IMR-90 (cell line): ENCODE measurements at regions not wholly inside any gene's neighbourhood (a gene's known extent, or its start where the extent isn't known, plus 50 kb on each side); places are given as distances from the start of the nearest gene placed in this dataset.

Experiments
- ATAC-seq: fragments of 200-7000 bp; cut with Tn5 transposase; 2 replicates; pipeline ENCODE4 v1.9.1; 2020; ENCODE audit warnings: low read depth, mild to moderate bottlenecking, moderate library complexity
- BruUV-seq: library from RNA; stranded (reverse); fragments of 400-500 nt; replicated peaks from 2 replicates; lab custom pipeline; 2021; lab: Mats Ljungman, UMichigan
- CTCF ChIA-PET: fragments of 300-600 bp; formaldehyde crosslinking; extraction: SDS; loops from one replicate; lab custom pipeline; 2021; ENCODE audit warnings: antibody characterized with exemption; lab: Yijun Ruan, JAX
- POLR2A ChIA-PET: fragments of 300-600 bp; sonication (Branson Sonifier 250); formaldehyde crosslinking; loops from one replicate; lab custom pipeline; 2022; ENCODE audit warnings: antibody characterized with exemption; ENCODE audit not compliant: unreplicated experiment; lab: Charles Lee
- DNase-seq: peaks from one replicate; pipeline ENCODE4 v3.0.0; 2013
- H2AFZ ChIP-seq: replicated peaks from 2 replicates; pipeline ENCODE3; 2013; ENCODE audit warnings: low read length, mild to moderate bottlenecking; ENCODE audit not compliant: poor library complexity
- H2AK5ac ChIP-seq: 2 replicates; pipeline ENCODE4 v1.6.1; 2013; ENCODE audit warnings: low read depth, low read length, inconsistent platforms
- H2AK9ac ChIP-seq: replicated peaks from 2 replicates; pipeline ENCODE3; 2013; ENCODE audit warnings: mild to moderate bottlenecking, low read depth, low read length, moderate library complexity; ENCODE audit not compliant: poor library complexity
- H2BK120ac ChIP-seq: 2 replicates; pipeline ENCODE4 v1.6.1; 2013; ENCODE audit warnings: low read depth, low read length, inconsistent platforms
- H2BK15ac ChIP-seq: 3 replicates; pipeline ENCODE4 v1.6.1; 2013; ENCODE audit warnings: low read depth, low read length, inconsistent platforms
- H2BK20ac ChIP-seq: 2 replicates; pipeline ENCODE4 v1.6.1; 2013; ENCODE audit warnings: low read depth, mild to moderate bottlenecking, inconsistent platforms, low read length, moderate library complexity
- H2BK5ac ChIP-seq: 2 replicates; pipeline ENCODE4 v1.6.1; 2013; ENCODE audit warnings: mild to moderate bottlenecking, low read depth, low read length, inconsistent platforms; ENCODE audit not compliant: poor library complexity, severe bottlenecking
- H3K14ac ChIP-seq: replicated peaks from 2 replicates; pipeline ENCODE4 v1.6.1; 2013; ENCODE audit warnings: low read depth, low read length, inconsistent platforms
- H3K18ac ChIP-seq: 2 replicates; pipeline ENCODE4 v1.6.1; 2013; ENCODE audit warnings: low read depth, low read length, control low read depth
- H3K23ac ChIP-seq: 2 replicates; pipeline ENCODE4 v1.6.1; 2013; ENCODE audit warnings: low read depth, low read length, inconsistent platforms
- H3K27ac ChIP-seq: 2 replicates; pipeline ENCODE4 v1.5.1; 2013; ENCODE audit warnings: mild to moderate bottlenecking, control low read depth, low read length; ENCODE audit not compliant: insufficient read depth
- H3K27me3 ChIP-seq: 2 replicates; pipeline ENCODE4 v1.6.1; 2013; ENCODE audit warnings: low read length; ENCODE audit not compliant: control insufficient read depth, insufficient read depth
- H3K36me3 ChIP-seq: 2 replicates; pipeline ENCODE4 v1.6.1; 2013; ENCODE audit warnings: low read length, mixed read lengths; ENCODE audit not compliant: control insufficient read depth, insufficient read depth
- H3K4ac ChIP-seq: 2 replicates; pipeline ENCODE4 v1.6.1; 2013; ENCODE audit warnings: low read depth, low read length, inconsistent platforms
- H3K4me1 ChIP-seq: 2 replicates; pipeline ENCODE4 v1.6.1; 2013; ENCODE audit warnings: low read length, mixed read lengths; ENCODE audit not compliant: control insufficient read depth, insufficient read depth
- H3K4me2 ChIP-seq: 2 replicates; pipeline ENCODE4 v1.6.1; 2013; ENCODE audit warnings: low read depth, mild to moderate bottlenecking, control low read depth, low read length, moderate library complexity
- H3K4me3 ChIP-seq: 2 replicates; pipeline ENCODE4 v1.5.1; 2013; ENCODE audit warnings: low read depth, mild to moderate bottlenecking, control low read depth, low read length, moderate library complexity; ENCODE audit not compliant: insufficient read depth
- H3K56ac ChIP-seq: 2 replicates; pipeline ENCODE4 v1.6.1; 2013; ENCODE audit warnings: low read length, inconsistent platforms; ENCODE audit not compliant: insufficient read depth; ENCODE audit errors: extremely low read depth
- H3K79me1 ChIP-seq, 2 experiments: 2 replicates each; pipeline ENCODE4 v1.6.1; 2013; ENCODE audit warnings: low read length in 2 of 2, inconsistent platforms in 1 of 2, low read depth in 1 of 2
- H3K9ac ChIP-seq: 2 replicates; pipeline ENCODE4 v1.6.1; 2013; ENCODE audit warnings: low read depth, low read length, control low read depth
- H3K9me1 ChIP-seq: 2 replicates; pipeline ENCODE4 v1.6.1; 2013; ENCODE audit warnings: low read length, inconsistent platforms; ENCODE audit not compliant: insufficient read depth
- H3K9me3 ChIP-seq: 2 replicates; pipeline ENCODE4 v1.6.1; 2013; ENCODE audit warnings: low read length; ENCODE audit not compliant: control insufficient read depth, insufficient read depth
- H4K20me1 ChIP-seq: 2 replicates; pipeline ENCODE4 v1.6.1; 2013; ENCODE audit warnings: low read length, inconsistent platforms; ENCODE audit not compliant: insufficient read depth
- H4K5ac ChIP-seq: 2 replicates; pipeline ENCODE4 v1.6.1; 2013; ENCODE audit warnings: mild to moderate bottlenecking, low read depth, low read length, control low read depth
- H4K8ac ChIP-seq, 2 experiments: 2 replicates each; pipeline ENCODE4 v1.6.1; 2013; ENCODE audit warnings: low read depth in 2 of 2, low read length in 2 of 2, control low read depth in 1 of 2, inconsistent platforms in 1 of 2
- H4K91ac ChIP-seq: 2 replicates; pipeline ENCODE4 v1.6.1; 2013; ENCODE audit warnings: low read depth, low read length, inconsistent platforms; ENCODE audit not compliant: insufficient read depth
- FOS ChIP-seq: fragments of 150-350 bp; IDR thresholded peaks from 2 replicates; pipeline ENCODE4 v1.6.1; 2016; ENCODE audit warnings: low read depth, low read length
- MXI1 ChIP-seq: IDR thresholded peaks from 2 replicates; pipeline ENCODE4 v1.6.1; 2012; ENCODE audit warnings: low read depth, mild to moderate bottlenecking, low read length, moderate library complexity, borderline replicate concordance
- SMC3 ChIP-seq: fragments of 150-350 bp; IDR thresholded peaks from 2 replicates; pipeline ENCODE4 v1.6.1; 2016; ENCODE audit warnings: low read depth, mild to moderate bottlenecking, antibody characterized with exemption, low read length, moderate library complexity
- WGBS, 2 experiments: methylation state at CpG; one replicate each; pipeline versions ENCODE4 v1.1.5 to v1.1.7; 2013; ENCODE audit warnings: missing lambda C conversion rate in 2 of 2; ENCODE audit not compliant: insufficient read length in 1 of 2; ENCODE audit errors: extremely low coverage in 2 of 2; 5-methylcytosine and 5-hydroxymethylcytosine counted together
- dilution Hi-C: fragments of 300-500 bp; cut with HindIII; formaldehyde crosslinking; loops from one replicate; pipeline ENCODE4 v1.14.3; 2018; ENCODE audit warnings: low sequenced_read_pairs; ENCODE audit not compliant: unreplicated experiment
- in situ Hi-C: fragments of 300-500 bp; cut with MboI; formaldehyde crosslinking; loops from 3 replicates; pipeline ENCODE4 v1.14.3; 2019; ENCODE audit warnings: low sequenced_read_pairs, inconsistent platforms, mixed read lengths
- intact Hi-C: fragments of 100-400 bp; cut with micrococcal nuclease; formaldehyde crosslinking; loops from 2 replicates; pipeline ENCODE4 v1.10.0; 2022

- no peaks in the 10 kb centered on the region for H3K79me1 ChIP-seq
- no peak overlapping the region for H2BK15ac ChIP-seq
- H2AFZ ChIP-seq, result no peak overlapping the region
- dilution Hi-C loops, result no loop called here
- no peak overlapping the region for H4K5ac ChIP-seq
- 0% methylated on average over 2 of the region's 5 CpGs; no CpG with 5 or more reads in 1 of the 2 experiments for WGBS, 2 experiments
- no peaks in the 10 kb centered on the region for H4K20me1 ChIP-seq
- no peak overlapping the region for H3K9ac ChIP-seq
- no peak for DNase-seq
- intact Hi-C loops, result no loop called here
- TF ChIP-seq MXI1 (no peak), FOS (no peak), SMC3 (no peak)
- BruUV-seq, result no TSS peak
- H3K14ac ChIP-seq, result no peak overlapping the region
- H2BK120ac ChIP-seq, result no peak overlapping the region
- H3K4me2 ChIP-seq, result no peak overlapping the region
- CTCF ChIA-PET, result no interaction called here
- H3K18ac ChIP-seq, result no peak overlapping the region
- no peak overlapping the region for H3K56ac ChIP-seq
- no peak overlapping the region for H4K91ac ChIP-seq
- no peak overlapping the region for H3K27ac ChIP-seq
- no peaks in the 10 kb centered on the region for H3K4me1 ChIP-seq
- no peaks in the 10 kb centered on the region for H3K27me3 ChIP-seq
- no peak overlapping the region for H2BK20ac ChIP-seq
- no peak overlapping the region for H3K4ac ChIP-seq
- H3K36me3 ChIP-seq, result no peaks in the 10 kb centered on the region
- POLR2A ChIA-PET, result no interaction called here
- no peak overlapping the region for H3K4me3 ChIP-seq
- in situ Hi-C loops, result no loop called here
- H2AK9ac ChIP-seq, result no peak overlapping the region
- no peaks in the 10 kb centered on the region for H3K9me1 ChIP-seq
- no peak overlapping the region for H2AK5ac ChIP-seq
- ATAC-seq, result no peak
- H3K9me3 ChIP-seq, result peaks cover 10% of the 10 kb centered on the region
- H3K23ac ChIP-seq, result no peak overlapping the region
- H2BK5ac ChIP-seq, result no peak overlapping the region
- H4K8ac ChIP-seq, result no peak overlapping the region
Measured at GRCh38 chr5:166430491-166431319, 1860.7 kb upstream of the WWC1 start.
